Fibroblast of pulmonary artery (primary cell): ENCODE measurements at regions not wholly inside any gene's neighbourhood (a gene's known extent, or its start where the extent isn't known, plus 50 kb on each side); places are given as distances from the start of the nearest gene placed in this dataset.

Source experiments
- DNase-seq: peaks from one replicate; pipeline ENCODE4 v3.0.0-alpha.2; 2010; ENCODE audit warnings: low read depth
- H3K4me3 ChIP-seq: replicated peaks from 2 replicates; pipeline ENCODE4 v1.5.1; 2011; ENCODE audit warnings: low read depth, mild to moderate bottlenecking, control low read depth, low read length, moderate library complexity
- TF ChIP-seq, protein P1 (sequence below): IDR thresholded peaks from 2 replicates; pipeline ENCODE4 v1.5.1; 2011; ENCODE audit warnings: mild to moderate bottlenecking, control low read depth, low read length, inconsistent platforms; ENCODE audit errors: missing control alignments

DNA sequence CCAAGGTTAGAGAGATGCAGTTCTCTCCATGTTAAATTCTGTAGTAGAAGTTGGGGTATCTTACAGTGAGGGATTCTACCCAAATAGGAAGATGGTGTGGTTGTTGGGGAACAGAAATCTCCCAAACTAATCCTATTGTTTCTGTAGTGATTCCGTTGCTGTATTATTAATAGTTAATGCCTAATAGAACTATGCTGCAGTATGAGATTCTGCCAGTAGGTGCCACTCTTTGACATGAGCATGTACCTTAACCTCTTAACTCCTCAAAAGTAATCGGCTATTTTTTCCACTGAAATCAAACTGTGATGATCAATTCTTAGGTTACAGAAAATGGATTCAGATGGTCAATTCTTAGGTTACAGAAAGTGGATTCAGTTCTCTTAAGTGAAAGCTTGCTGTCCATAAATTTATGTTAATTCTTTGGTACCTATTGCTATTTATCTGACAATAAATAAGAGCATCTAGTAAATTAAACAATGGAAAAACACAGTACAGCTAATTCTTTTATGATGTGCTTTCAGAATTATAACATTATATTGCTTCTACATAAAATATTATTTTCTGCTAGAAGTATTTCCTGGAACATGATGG, 97.9 kb upstream of the DLX2 start:
- TF ChIP-seq, protein P1, sequence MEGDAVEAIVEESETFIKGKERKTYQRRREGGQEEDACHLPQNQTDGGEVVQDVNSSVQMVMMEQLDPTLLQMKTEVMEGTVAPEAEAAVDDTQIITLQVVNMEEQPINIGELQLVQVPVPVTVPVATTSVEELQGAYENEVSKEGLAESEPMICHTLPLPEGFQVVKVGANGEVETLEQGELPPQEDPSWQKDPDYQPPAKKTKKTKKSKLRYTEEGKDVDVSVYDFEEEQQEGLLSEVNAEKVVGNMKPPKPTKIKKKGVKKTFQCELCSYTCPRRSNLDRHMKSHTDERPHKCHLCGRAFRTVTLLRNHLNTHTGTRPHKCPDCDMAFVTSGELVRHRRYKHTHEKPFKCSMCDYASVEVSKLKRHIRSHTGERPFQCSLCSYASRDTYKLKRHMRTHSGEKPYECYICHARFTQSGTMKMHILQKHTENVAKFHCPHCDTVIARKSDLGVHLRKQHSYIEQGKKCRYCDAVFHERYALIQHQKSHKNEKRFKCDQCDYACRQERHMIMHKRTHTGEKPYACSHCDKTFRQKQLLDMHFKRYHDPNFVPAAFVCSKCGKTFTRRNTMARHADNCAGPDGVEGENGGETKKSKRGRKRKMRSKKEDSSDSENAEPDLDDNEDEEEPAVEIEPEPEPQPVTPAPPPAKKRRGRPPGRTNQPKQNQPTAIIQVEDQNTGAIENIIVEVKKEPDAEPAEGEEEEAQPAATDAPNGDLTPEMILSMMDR: peak; percentile 54
- H3K4me3 ChIP-seq: no peak overlapping the region
- DNase-seq: peak; percentile 60

GRCh38 chr2:172204309-172204708, 101.6 kb upstream of the DLX2 start:
- DNase-seq: no peak
- TF ChIP-seq, protein P1: no peak
- no peak overlapping the region for H3K4me3 ChIP-seq

DNA sequence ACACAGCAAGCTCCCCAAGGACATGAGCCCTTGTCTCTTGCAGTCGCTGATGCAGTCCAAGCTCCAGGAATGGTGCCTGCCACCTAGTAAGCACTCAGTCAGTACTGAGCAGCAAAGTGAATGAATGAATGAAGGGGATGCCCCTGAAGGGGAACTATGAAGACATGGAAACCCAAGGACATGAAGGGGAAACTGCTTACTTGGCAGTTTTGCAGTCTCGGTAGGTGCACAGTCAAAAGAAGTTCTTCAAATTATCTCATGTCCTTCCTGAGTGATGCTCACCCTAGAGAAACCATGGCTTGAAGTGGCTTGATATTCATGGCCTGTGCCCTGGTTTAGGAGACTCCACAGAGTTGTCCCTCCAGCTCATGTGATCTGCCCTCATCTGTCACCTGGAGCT, 102.1 kb upstream of the DLX2 start:
- no peak overlapping the region for H3K4me3 ChIP-seq
- DNase-seq: no peak
- TF ChIP-seq, protein P1: no peak

GRCh38 chr2:172205292-172205691, 102.6 kb upstream of the DLX2 start:
- TF ChIP-seq, protein P1: no peak
- H3K4me3 ChIP-seq: no peak overlapping the region

GRCh38 chr2:172207911-172208310, 105.2 kb upstream of the DLX2 start:
- DNase-seq: no peak
- TF ChIP-seq, protein P1: no peak
- H3K4me3 ChIP-seq: no peak overlapping the region

More at GRCh38 chr2:172205292-172205691, 102.6 kb upstream of the DLX2 start:
- no peak for DNase-seq

GRCh38 chr2:172208791-172209325, 106.2 kb upstream of the DLX2 start:
- TF ChIP-seq, protein P1: no peak
- H3K4me3 ChIP-seq: no peak overlapping the region
- DNase-seq: peak; percentile 51

DNA sequence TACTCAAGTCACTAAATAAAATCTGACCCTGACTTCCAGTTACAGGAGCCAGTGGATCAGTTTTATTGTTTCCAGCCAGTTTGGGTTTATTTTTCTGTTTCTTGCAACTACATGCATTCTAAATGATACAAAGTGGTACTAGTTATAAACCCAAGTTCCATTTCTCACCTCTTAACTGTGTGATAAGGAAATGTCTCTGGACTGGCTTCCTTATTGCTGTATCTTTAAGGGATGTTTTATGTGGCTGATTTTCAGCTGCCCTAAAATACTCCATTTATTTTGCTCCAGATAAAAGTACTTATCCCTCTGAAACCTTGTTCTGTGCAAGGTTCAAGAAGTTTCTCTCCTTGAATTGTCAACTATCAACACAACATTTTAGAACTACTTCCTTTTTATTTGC, 107.9 kb upstream of the DLX2 start:
- TF ChIP-seq, protein P1: no peak
- no peak for DNase-seq
- no peak overlapping the region for H3K4me3 ChIP-seq
